Activated CD4-positive, alpha-beta T cell treated with anti-CD3 and anti-CD28 coated beads, Interleukin-2, amount 10 ng/mL, durations not matched to agents 24 days and 14 days (primary cell): ENCODE measurements at regions not wholly inside any gene's neighbourhood (a gene's known extent, or its start where the extent isn't known, plus 50 kb on each side); places are given as distances from the start of the nearest gene placed in this dataset.

Experiments
- DNase-seq: peaks from one replicate; pipeline ENCODE4 v3.0.0; 2022
- H3K27ac Mint-ChIP-seq: one replicate; pipeline ENCODE4 v1.8.0; 2022; ENCODE audit warnings: mild to moderate bottlenecking, mixed read lengths
- H3K27me3 Mint-ChIP-seq: one replicate; pipeline ENCODE4 v1.8.0; 2022; ENCODE audit warnings: mixed read lengths
- H3K36me3 Mint-ChIP-seq: one replicate; pipeline ENCODE4 v1.8.0; 2022; ENCODE audit warnings: low read depth, mild to moderate bottlenecking, mixed read lengths
- H3K4me1 Mint-ChIP-seq: one replicate; pipeline ENCODE4 v1.8.0; 2021; ENCODE audit warnings: mixed read lengths
- H3K4me3 Mint-ChIP-seq: one replicate; pipeline ENCODE4 v1.8.0; 2022; ENCODE audit warnings: mild to moderate bottlenecking, moderate library complexity, mixed read lengths
- H3K9me3 Mint-ChIP-seq: one replicate; pipeline ENCODE4 v1.8.0; 2021; ENCODE audit warnings: mixed read lengths
- intact Hi-C: fragments of 100-400 bp; cut with micrococcal nuclease; formaldehyde crosslinking; loops from one replicate; pipeline ENCODE4 v1.15.1; 2023

- Mint-ChIP-seq H3K27me3 (no peaks in the 10 kb centered on the region), H3K9me3 (no peaks in the 10 kb centered on the region), H3K36me3 (no peaks in the 10 kb centered on the region), H3K4me3 (no peak overlapping the region), H3K4me1 (no peaks in the 10 kb centered on the region), H3K27ac (no peak overlapping the region)
- intact Hi-C loops = no loop called here
- DNase-seq = no peak
Measured at GRCh38 chr3:459311-459670, 262.7 kb downstream of the CHL1 start.

- no peaks in the 10 kb centered on the region for H3K27me3 Mint-ChIP-seq
- H3K4me3 Mint-ChIP-seq = no peak overlapping the region
- no peaks in the 10 kb centered on the region for H3K4me1 Mint-ChIP-seq
- intact Hi-C loops = no loop called here
- H3K27ac Mint-ChIP-seq = no peak overlapping the region
- DNase-seq = no peak
- H3K9me3 Mint-ChIP-seq = no peaks in the 10 kb centered on the region
- H3K36me3 Mint-ChIP-seq = no peaks in the 10 kb centered on the region
Measured at GRCh38 chr3:461006-461405, 264.4 kb downstream of the CHL1 start.

- Mint-ChIP-seq H3K27me3 (no peaks in the 10 kb centered on the region), H3K4me3 (no peak overlapping the region), H3K36me3 (no peaks in the 10 kb centered on the region), H3K4me1 (no peaks in the 10 kb centered on the region), H3K27ac (no peak overlapping the region), H3K9me3 (no peaks in the 10 kb centered on the region)
- DNase-seq = no peak
- intact Hi-C loops = no loop called here
Measured at GRCh38 chr3:462851-463250, 266.3 kb downstream of the CHL1 start.

GRCh38 chr3:463252-464192 lies 267.0 kb downstream of the CHL1 start:
- Mint-ChIP-seq H3K4me3 (no peak overlapping the region), H3K27me3 (no peaks in the 10 kb centered on the region), H3K27ac (no peak overlapping the region), H3K9me3 (no peaks in the 10 kb centered on the region), H3K36me3 (no peaks in the 10 kb centered on the region), H3K4me1 (no peaks in the 10 kb centered on the region)
- no peak for DNase-seq
- intact Hi-C loops = no loop called here

- no peaks in the 10 kb centered on the region for H3K27me3 Mint-ChIP-seq
- intact Hi-C loops = no loop called here
- H3K27ac Mint-ChIP-seq = no peak overlapping the region
- no peaks in the 10 kb centered on the region for H3K4me1 Mint-ChIP-seq
- H3K4me3 Mint-ChIP-seq = no peak overlapping the region
- H3K9me3 Mint-ChIP-seq = no peaks in the 10 kb centered on the region
- no peak for DNase-seq
- H3K36me3 Mint-ChIP-seq = no peaks in the 10 kb centered on the region
Measured at GRCh38 chr3:464255-464654, 267.7 kb downstream of the CHL1 start.

GRCh38 chr3:468172-468571 lies 271.6 kb downstream of the CHL1 start:
- Mint-ChIP-seq H3K36me3 (no peaks in the 10 kb centered on the region), H3K27ac (no peak overlapping the region), H3K4me3 (no peak overlapping the region), H3K4me1 (no peaks in the 10 kb centered on the region), H3K9me3 (peaks cover 4% of the 10 kb centered on the region), H3K27me3 (no peaks in the 10 kb centered on the region)
- DNase-seq = no peak
- intact Hi-C loops = no loop called here

GRCh38 chr3:473033-473800 lies 276.7 kb downstream of the CHL1 start:
- Mint-ChIP-seq H3K27me3 (no peaks in the 10 kb centered on the region), H3K36me3 (no peaks in the 10 kb centered on the region), H3K4me3 (no peak overlapping the region), H3K4me1 (no peaks in the 10 kb centered on the region), H3K9me3 (peaks cover 20% of the 10 kb centered on the region), H3K27ac (no peak overlapping the region)
- no peak for DNase-seq
- intact Hi-C loops = no loop called here

GRCh38 chr3:474828-475227 lies 278.3 kb downstream of the CHL1 start:
- intact Hi-C loops = no loop called here
- no peak overlapping the region for H3K4me3 Mint-ChIP-seq
- no peaks in the 10 kb centered on the region for H3K27me3 Mint-ChIP-seq
- DNase-seq = no peak
- no peak overlapping the region for H3K27ac Mint-ChIP-seq
- H3K4me1 Mint-ChIP-seq = no peaks in the 10 kb centered on the region
- H3K36me3 Mint-ChIP-seq = no peaks in the 10 kb centered on the region
- peaks cover 23% of the 10 kb centered on the region for H3K9me3 Mint-ChIP-seq

GRCh38 chr3:480070-480469 lies 283.5 kb downstream of the CHL1 start:
- peaks cover 19% of the 10 kb centered on the region for H3K9me3 Mint-ChIP-seq
- H3K27ac Mint-ChIP-seq = no peak overlapping the region
- DNase-seq = no peak
- no peaks in the 10 kb centered on the region for H3K36me3 Mint-ChIP-seq
- H3K4me3 Mint-ChIP-seq = no peak overlapping the region
- H3K27me3 Mint-ChIP-seq = no peaks in the 10 kb centered on the region
- intact Hi-C loops = no loop called here
- H3K4me1 Mint-ChIP-seq = no peaks in the 10 kb centered on the region

- H3K27ac Mint-ChIP-seq = no peak overlapping the region
- H3K4me1 Mint-ChIP-seq = no peaks in the 10 kb centered on the region
- H3K36me3 Mint-ChIP-seq = no peaks in the 10 kb centered on the region
- H3K27me3 Mint-ChIP-seq = no peaks in the 10 kb centered on the region
- peaks cover 19% of the 10 kb centered on the region for H3K9me3 Mint-ChIP-seq
- no peak overlapping the region for H3K4me3 Mint-ChIP-seq
- intact Hi-C loops = no loop called here
- no peak for DNase-seq
Measured at GRCh38 chr3:481111-481510, 284.5 kb downstream of the CHL1 start.

- peaks cover 16% of the 10 kb centered on the region for H3K9me3 Mint-ChIP-seq
- intact Hi-C loops = no loop called here
- no peak overlapping the region for H3K27ac Mint-ChIP-seq
- no peaks in the 10 kb centered on the region for H3K4me1 Mint-ChIP-seq
- no peaks in the 10 kb centered on the region for H3K27me3 Mint-ChIP-seq
- DNase-seq = no peak
- no peak overlapping the region for H3K4me3 Mint-ChIP-seq
- H3K36me3 Mint-ChIP-seq = no peaks in the 10 kb centered on the region
Measured at GRCh38 chr3:481680-482079, 285.1 kb downstream of the CHL1 start.

GRCh38 chr3:482479-482878 lies 285.9 kb downstream of the CHL1 start:
- no peaks in the 10 kb centered on the region for H3K27me3 Mint-ChIP-seq
- H3K4me3 Mint-ChIP-seq = no peak overlapping the region
- no peak for DNase-seq
- intact Hi-C loops = no loop called here
- H3K27ac Mint-ChIP-seq = no peak overlapping the region
- H3K36me3 Mint-ChIP-seq = no peaks in the 10 kb centered on the region
- H3K9me3 Mint-ChIP-seq = peaks cover 8% of the 10 kb centered on the region
- H3K4me1 Mint-ChIP-seq = no peaks in the 10 kb centered on the region

GRCh38 chr3:484341-484740 lies 287.8 kb downstream of the CHL1 start:
- Mint-ChIP-seq H3K4me1 (no peaks in the 10 kb centered on the region), H3K27me3 (no peaks in the 10 kb centered on the region), H3K27ac (no peak overlapping the region), H3K4me3 (no peak overlapping the region), H3K36me3 (no peaks in the 10 kb centered on the region), H3K9me3 (peaks cover 4% of the 10 kb centered on the region)
- intact Hi-C loops = no loop called here
- no peak for DNase-seq

GRCh38 chr3:487614-488013 lies 291.1 kb downstream of the CHL1 start:
- no peak overlapping the region for H3K4me3 Mint-ChIP-seq
- H3K27ac Mint-ChIP-seq = no peak overlapping the region
- no peaks in the 10 kb centered on the region for H3K9me3 Mint-ChIP-seq
- H3K36me3 Mint-ChIP-seq = no peaks in the 10 kb centered on the region
- no peak for DNase-seq
- no peaks in the 10 kb centered on the region for H3K4me1 Mint-ChIP-seq
- intact Hi-C loops = no loop called here
- no peaks in the 10 kb centered on the region for H3K27me3 Mint-ChIP-seq
